Hepatocyte (in vitro differentiated cells): ENCODE measurements at regions not wholly inside any gene's neighbourhood (a gene's known extent, or its start where the extent isn't known, plus 50 kb on each side); places are given as distances from the start of the nearest gene placed in this dataset.

Source experiments
- CTCF ChIP-seq: fragments of 200-600 bp; sonication (generic); IDR thresholded peaks from 2 replicates; pipeline ENCODE4 v1.5.1; 2016; ENCODE audit warnings: antibody characterized with exemption, mild to moderate bottlenecking; ENCODE audit not compliant: poor library complexity
- EZH2 ChIP-seq: fragments of 200-600 bp; sonication (generic); IDR thresholded peaks from 2 replicates; pipeline ENCODE4 v1.6.1; 2016; ENCODE audit warnings: antibody characterized with exemption, mild to moderate bottlenecking, borderline replicate concordance
- EZH2phosphoT487 ChIP-seq: fragments of 200-600 bp; sonication (generic); IDR thresholded peaks from one replicate; pipeline ENCODE4 v1.6.1; 2018; ENCODE audit warnings: antibody characterized with exemption, mild to moderate bottlenecking, low read depth, moderate library complexity; ENCODE audit not compliant: unreplicated experiment, severe bottlenecking

- TF ChIP-seq CTCF (no peak), EZH2phosphoT487 (no peak), EZH2 (no peak)
Measured at GRCh38 chr6:62640749-62641148, 354.7 kb upstream of the KHDRBS2 start.
